SK-N-SH (cell line): ENCODE measurements at regions not wholly inside any gene's neighbourhood (a gene's known extent, or its start where the extent isn't known, plus 50 kb on each side); places are given as distances from the start of the nearest gene placed in this dataset.

Experiments used
- CHD2 ChIP-seq: fragments of 150-350 bp; IDR thresholded peaks from 2 replicates; pipeline ENCODE4 v1.6.1; 2018; ENCODE audit warnings: low read length; ENCODE audit not compliant: partially characterized antibody
- CTCF ChIP-seq: fragments of 200-600 bp; sonication (generic); IDR thresholded peaks from 2 replicates; pipeline ENCODE4 v1.6.1; 2017; ENCODE audit warnings: antibody characterized with exemption, mild to moderate bottlenecking, moderate library complexity
- ELF1 ChIP-seq: IDR thresholded peaks from 2 replicates; pipeline ENCODE4 v1.4.0; 2012
- GABPA ChIP-seq: IDR thresholded peaks from 2 replicates; pipeline ENCODE4 v1.4.0; 2012; ENCODE audit warnings: low read depth, mild to moderate bottlenecking
- JUND ChIP-seq: IDR thresholded peaks from 2 replicates; pipeline ENCODE4 v1.4.0; 2012
- MAX ChIP-seq: IDR thresholded peaks from 2 replicates; pipeline ENCODE4 v1.4.0; 2012; ENCODE audit warnings: low read depth
- MEF2A ChIP-seq: IDR thresholded peaks from 2 replicates; pipeline ENCODE4 v1.4.0; 2012; ENCODE audit warnings: low read depth, borderline replicate concordance
- MXI1 ChIP-seq: IDR thresholded peaks from 2 replicates; pipeline ENCODE4 v1.6.1; 2012; ENCODE audit warnings: mild to moderate bottlenecking, low read depth, low read length, improper control_type of control experiment
- PBX3 ChIP-seq: IDR thresholded peaks from 2 replicates; pipeline ENCODE4; 2012
- RAD21 ChIP-seq: IDR thresholded peaks from 2 replicates; pipeline ENCODE4 v1.6.1; 2012; ENCODE audit warnings: mild to moderate bottlenecking, low read length
- REST ChIP-seq: IDR thresholded peaks from 2 replicates; pipeline ENCODE4 v1.6.1; 2012; ENCODE audit warnings: mild to moderate bottlenecking, low read depth, low read length, moderate library complexity
- USF2 ChIP-seq: fragments of 150-350 bp; IDR thresholded peaks from 2 replicates; pipeline ENCODE4 v1.6.1; 2017; ENCODE audit warnings: antibody characterized with exemption, low read length, low read depth, borderline replicate concordance
- ZBTB33 ChIP-seq: IDR thresholded peaks from 2 replicates; pipeline ENCODE4 v1.4.0; 2012; ENCODE audit warnings: low read depth, borderline replicate concordance

- TF ChIP-seq USF2 (no peak), CTCF (no peak), PBX3 (no peak), RAD21 (no peak), GABPA (no peak), ELF1 (no peak), ZBTB33 (no peak), JUND (no peak), MEF2A (no peak), MAX (no peak), CHD2 (no peak), MXI1 (no peak), REST (no peak)
These were observed 1341.3 kb upstream of the LRRTM1 start for GRCh38 chr2:81645745-81646301.
